ENCODE measurements at regions not wholly inside any gene's neighbourhood (a gene's known extent, or its start where the extent isn't known, plus 50 kb on each side); places are given as distances from the start of the nearest gene placed in this dataset.

DNA sequence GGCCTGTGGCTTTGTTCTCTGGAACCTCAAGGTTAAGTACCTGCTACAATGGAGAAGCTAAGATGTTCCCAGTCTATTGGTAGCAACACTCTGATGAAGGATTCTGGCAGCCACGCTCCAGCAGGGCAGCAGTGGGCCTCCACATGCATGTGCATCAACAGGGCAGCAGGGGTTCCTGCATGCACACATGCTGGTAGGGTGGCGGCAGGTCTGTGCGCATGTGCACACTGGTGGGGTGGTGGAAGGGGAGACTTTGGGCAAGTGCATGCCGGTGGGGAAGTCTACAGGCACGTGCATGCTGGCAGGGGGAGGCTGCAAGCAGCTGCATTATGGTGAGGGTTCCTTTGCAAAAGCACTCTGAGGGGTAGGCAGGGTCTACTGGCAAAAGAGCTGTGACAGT is 160.7 kb downstream of the NKX6-1 start:
- H2BK120ac ChIP-seq (ENCODE audit: low read depth, low read length): no peak overlapping the region
- H3K27ac ChIP-seq (ENCODE audit: insufficient read depth, low read length): no peak overlapping the region
- ATAC-seq (ENCODE audit: low read depth) (no peak), DNase-seq (no peak)
- 58% methylated on average over 4 of the region's 5 CpGs; no CpG with 5 or more reads in 1 of the 2 experiments for WGBS, 2 experiments (ENCODE audit: extremely low coverage in 2 of 2, insufficient read length in 1 of 2)
- no peak overlapping the region for H3K4me2 ChIP-seq (ENCODE audit: low read depth, low read length)
- H4K20me1 ChIP-seq (ENCODE audit: insufficient read depth, low read length): no peaks in the 10 kb centered on the region
- H3K4me1 ChIP-seq (ENCODE audit: control insufficient read depth, insufficient read depth, low read length): no peaks in the 10 kb centered on the region
- no peak overlapping the region for H3K4me3 ChIP-seq (ENCODE audit: insufficient read depth, low read depth, low read length)
- H2BK5ac ChIP-seq (ENCODE audit: low read depth, low read length, poor library complexity, severe bottlenecking): no peak overlapping the region
- H2AFZ ChIP-seq (replicated peaks; ENCODE audit: low read length, poor library complexity): no peak overlapping the region
- no TSS peak for BruUV-seq (replicated peaks)
- H3K36me3 ChIP-seq (ENCODE audit: control insufficient read depth, insufficient read depth, low read length): no peaks in the 10 kb centered on the region
- H3K14ac ChIP-seq (replicated peaks; ENCODE audit: low read depth, low read length): no peak overlapping the region
- H3K4ac ChIP-seq (ENCODE audit: low read depth, low read length): no peak overlapping the region
- H4K5ac ChIP-seq (ENCODE audit: low read depth, low read length): no peak overlapping the region
- H2BK15ac ChIP-seq (ENCODE audit: low read depth, low read length): no peak overlapping the region
- no peak overlapping the region for H2AK9ac ChIP-seq (replicated peaks; ENCODE audit: low read depth, low read length, poor library complexity)
- TF ChIP-seq POLR2A (IDR thresholded peaks at IDR 0.05; ENCODE audit: low read depth, low read length) (no peak), RCOR1 (IDR thresholded peaks at IDR 0.05; ENCODE audit: insufficient replicate concordance, low read length) (no peak), MXI1 (IDR thresholded peaks at IDR 0.05; ENCODE audit: borderline replicate concordance, low read depth, low read length) (no peak), MAFK (IDR thresholded peaks at IDR 0.05; ENCODE audit: low read depth, low read length) (no peak), CHD1 (IDR thresholded peaks at IDR 0.05; ENCODE audit: low read depth, low read length) (no peak), RFX5 (IDR thresholded peaks at IDR 0.05; ENCODE audit: low read depth, low read length) (no peak)
- no peak overlapping the region for H3K9ac ChIP-seq (ENCODE audit: low read depth, low read length)
- H3K23ac ChIP-seq (ENCODE audit: low read depth, low read length): no peak overlapping the region
- ChIA-PET CTCF (no interaction called here), POLR2A (ENCODE audit: unreplicated experiment) (no interaction called here)
- no peak overlapping the region for H3K56ac ChIP-seq (ENCODE audit: extremely low read depth, insufficient read depth, low read length)
- no peaks in the 10 kb centered on the region for H3K9me1 ChIP-seq (ENCODE audit: insufficient read depth, low read length)
- H3K79me1 ChIP-seq (ENCODE audit: low read depth in 1 of 2, low read length in 2 of 2): no peaks in the 10 kb centered on the region
- intact Hi-C loops (cut with micrococcal nuclease) (loop anchor here (2.0 kb wide), 1 partner anchor 56 kb away; no protein-coding TSS in a partner anchor), in situ Hi-C loops (cut with MboI; ENCODE audit: low sequenced_read_pairs) (no loop called here), dilution Hi-C loops (cut with HindIII; ENCODE audit: low sequenced_read_pairs, unreplicated experiment) (no loop called here)
- peaks cover 4% of the 10 kb centered on the region; the same call in 1 of the 2 replicates for H3K9me3 ChIP-seq (ENCODE audit: control insufficient read depth, insufficient read depth, low read length)
- no peaks in the 10 kb centered on the region for H3K27me3 ChIP-seq (ENCODE audit: control insufficient read depth, insufficient read depth, low read length)
- H2BK20ac ChIP-seq (ENCODE audit: low read depth, low read length): no peak overlapping the region
- H3K18ac ChIP-seq (ENCODE audit: low read depth, low read length): no peak overlapping the region
- H2AK5ac ChIP-seq (ENCODE audit: low read depth, low read length): no peak overlapping the region
- H4K8ac ChIP-seq (ENCODE audit: low read depth in 2 of 2, low read length in 2 of 2): no peak overlapping the region
- no peak overlapping the region for H4K91ac ChIP-seq (ENCODE audit: insufficient read depth, low read depth, low read length)

All from IMR-90 (cell line).